ENCODE measurements at regions not wholly inside any gene's neighbourhood (a gene's known extent, or its start where the extent isn't known, plus 50 kb on each side); places are given as distances from the start of the nearest gene placed in this dataset.
"Not testable (repeated sequence)": the region's sequence is repeated elsewhere in the genome, so short reads cannot be mapped to it uniquely, and the experiment has no call there.

- not testable (repeated sequence) for TF ChIP-seq POLR2AphosphoS5 (IDR thresholded peaks at IDR 0.05)
- TF ChIP-seq, protein P1, sequence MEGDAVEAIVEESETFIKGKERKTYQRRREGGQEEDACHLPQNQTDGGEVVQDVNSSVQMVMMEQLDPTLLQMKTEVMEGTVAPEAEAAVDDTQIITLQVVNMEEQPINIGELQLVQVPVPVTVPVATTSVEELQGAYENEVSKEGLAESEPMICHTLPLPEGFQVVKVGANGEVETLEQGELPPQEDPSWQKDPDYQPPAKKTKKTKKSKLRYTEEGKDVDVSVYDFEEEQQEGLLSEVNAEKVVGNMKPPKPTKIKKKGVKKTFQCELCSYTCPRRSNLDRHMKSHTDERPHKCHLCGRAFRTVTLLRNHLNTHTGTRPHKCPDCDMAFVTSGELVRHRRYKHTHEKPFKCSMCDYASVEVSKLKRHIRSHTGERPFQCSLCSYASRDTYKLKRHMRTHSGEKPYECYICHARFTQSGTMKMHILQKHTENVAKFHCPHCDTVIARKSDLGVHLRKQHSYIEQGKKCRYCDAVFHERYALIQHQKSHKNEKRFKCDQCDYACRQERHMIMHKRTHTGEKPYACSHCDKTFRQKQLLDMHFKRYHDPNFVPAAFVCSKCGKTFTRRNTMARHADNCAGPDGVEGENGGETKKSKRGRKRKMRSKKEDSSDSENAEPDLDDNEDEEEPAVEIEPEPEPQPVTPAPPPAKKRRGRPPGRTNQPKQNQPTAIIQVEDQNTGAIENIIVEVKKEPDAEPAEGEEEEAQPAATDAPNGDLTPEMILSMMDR (IDR thresholded peaks at IDR 0.05) = not testable (repeated sequence)
These were observed 67.5 kb upstream of the NEDD9 start for GRCh38 chr6:11299876-11300428.

All from upper lobe of left lung (tissue), 4 donors.